IMR-90 (cell line): ENCODE measurements at regions not wholly inside any gene's neighbourhood (a gene's known extent, or its start where the extent isn't known, plus 50 kb on each side); places are given as distances from the start of the nearest gene placed in this dataset.

Experiments
- ATAC-seq: fragments of 200-7000 bp; cut with Tn5 transposase; 2 replicates; pipeline ENCODE4 v1.9.1; 2020; ENCODE audit warnings: low read depth, mild to moderate bottlenecking, moderate library complexity
- BruUV-seq: library from RNA; stranded (reverse); fragments of 400-500 nt; replicated peaks from 2 replicates; lab custom pipeline; 2021; lab: Mats Ljungman, UMichigan
- CTCF ChIA-PET: fragments of 300-600 bp; formaldehyde crosslinking; extraction: SDS; loops from one replicate; lab custom pipeline; 2021; ENCODE audit warnings: antibody characterized with exemption; lab: Yijun Ruan, JAX
- POLR2A ChIA-PET: fragments of 300-600 bp; sonication (Branson Sonifier 250); formaldehyde crosslinking; loops from one replicate; lab custom pipeline; 2022; ENCODE audit warnings: antibody characterized with exemption; ENCODE audit not compliant: unreplicated experiment; lab: Charles Lee
- DNase-seq: peaks from one replicate; pipeline ENCODE4 v3.0.0; 2013
- H2AFZ ChIP-seq: replicated peaks from 2 replicates; pipeline ENCODE3; 2013; ENCODE audit warnings: low read length, mild to moderate bottlenecking; ENCODE audit not compliant: poor library complexity
- H2AK5ac ChIP-seq: 2 replicates; pipeline ENCODE4 v1.6.1; 2013; ENCODE audit warnings: low read depth, low read length, inconsistent platforms
- H2AK9ac ChIP-seq: replicated peaks from 2 replicates; pipeline ENCODE3; 2013; ENCODE audit warnings: mild to moderate bottlenecking, low read depth, low read length, moderate library complexity; ENCODE audit not compliant: poor library complexity
- H2BK120ac ChIP-seq: 2 replicates; pipeline ENCODE4 v1.6.1; 2013; ENCODE audit warnings: low read depth, low read length, inconsistent platforms
- H2BK15ac ChIP-seq: 3 replicates; pipeline ENCODE4 v1.6.1; 2013; ENCODE audit warnings: low read depth, low read length, inconsistent platforms
- H2BK20ac ChIP-seq: 2 replicates; pipeline ENCODE4 v1.6.1; 2013; ENCODE audit warnings: low read depth, mild to moderate bottlenecking, inconsistent platforms, low read length, moderate library complexity
- H2BK5ac ChIP-seq: 2 replicates; pipeline ENCODE4 v1.6.1; 2013; ENCODE audit warnings: mild to moderate bottlenecking, low read depth, low read length, inconsistent platforms; ENCODE audit not compliant: poor library complexity, severe bottlenecking
- H3K14ac ChIP-seq: replicated peaks from 2 replicates; pipeline ENCODE4 v1.6.1; 2013; ENCODE audit warnings: low read depth, low read length, inconsistent platforms
- H3K18ac ChIP-seq: 2 replicates; pipeline ENCODE4 v1.6.1; 2013; ENCODE audit warnings: low read depth, low read length, control low read depth
- H3K23ac ChIP-seq: 2 replicates; pipeline ENCODE4 v1.6.1; 2013; ENCODE audit warnings: low read depth, low read length, inconsistent platforms
- H3K27ac ChIP-seq: 2 replicates; pipeline ENCODE4 v1.5.1; 2013; ENCODE audit warnings: mild to moderate bottlenecking, control low read depth, low read length; ENCODE audit not compliant: insufficient read depth
- H3K27me3 ChIP-seq: 2 replicates; pipeline ENCODE4 v1.6.1; 2013; ENCODE audit warnings: low read length; ENCODE audit not compliant: control insufficient read depth, insufficient read depth
- H3K36me3 ChIP-seq: 2 replicates; pipeline ENCODE4 v1.6.1; 2013; ENCODE audit warnings: low read length, mixed read lengths; ENCODE audit not compliant: control insufficient read depth, insufficient read depth
- H3K4ac ChIP-seq: 2 replicates; pipeline ENCODE4 v1.6.1; 2013; ENCODE audit warnings: low read depth, low read length, inconsistent platforms
- H3K4me1 ChIP-seq: 2 replicates; pipeline ENCODE4 v1.6.1; 2013; ENCODE audit warnings: low read length, mixed read lengths; ENCODE audit not compliant: control insufficient read depth, insufficient read depth
- H3K4me2 ChIP-seq: 2 replicates; pipeline ENCODE4 v1.6.1; 2013; ENCODE audit warnings: low read depth, mild to moderate bottlenecking, control low read depth, low read length, moderate library complexity
- H3K4me3 ChIP-seq: 2 replicates; pipeline ENCODE4 v1.5.1; 2013; ENCODE audit warnings: low read depth, mild to moderate bottlenecking, control low read depth, low read length, moderate library complexity; ENCODE audit not compliant: insufficient read depth
- H3K56ac ChIP-seq: 2 replicates; pipeline ENCODE4 v1.6.1; 2013; ENCODE audit warnings: low read length, inconsistent platforms; ENCODE audit not compliant: insufficient read depth; ENCODE audit errors: extremely low read depth
- H3K79me1 ChIP-seq, 2 experiments: 2 replicates each; pipeline ENCODE4 v1.6.1; 2013; ENCODE audit warnings: low read length in 2 of 2, inconsistent platforms in 1 of 2, low read depth in 1 of 2
- H3K9ac ChIP-seq: 2 replicates; pipeline ENCODE4 v1.6.1; 2013; ENCODE audit warnings: low read depth, low read length, control low read depth
- H3K9me1 ChIP-seq: 2 replicates; pipeline ENCODE4 v1.6.1; 2013; ENCODE audit warnings: low read length, inconsistent platforms; ENCODE audit not compliant: insufficient read depth
- H3K9me3 ChIP-seq: 2 replicates; pipeline ENCODE4 v1.6.1; 2013; ENCODE audit warnings: low read length; ENCODE audit not compliant: control insufficient read depth, insufficient read depth
- H4K20me1 ChIP-seq: 2 replicates; pipeline ENCODE4 v1.6.1; 2013; ENCODE audit warnings: low read length, inconsistent platforms; ENCODE audit not compliant: insufficient read depth
- H4K5ac ChIP-seq: 2 replicates; pipeline ENCODE4 v1.6.1; 2013; ENCODE audit warnings: mild to moderate bottlenecking, low read depth, low read length, control low read depth
- H4K8ac ChIP-seq, 2 experiments: 2 replicates each; pipeline ENCODE4 v1.6.1; 2013; ENCODE audit warnings: low read depth in 2 of 2, low read length in 2 of 2, control low read depth in 1 of 2, inconsistent platforms in 1 of 2
- H4K91ac ChIP-seq: 2 replicates; pipeline ENCODE4 v1.6.1; 2013; ENCODE audit warnings: low read depth, low read length, inconsistent platforms; ENCODE audit not compliant: insufficient read depth
- CEBPB ChIP-seq: IDR thresholded peaks from 2 replicates; pipeline ENCODE4 v1.6.1; 2012; ENCODE audit warnings: low read depth, low read length, improper control_type of control experiment
- FOS ChIP-seq: fragments of 150-350 bp; IDR thresholded peaks from 2 replicates; pipeline ENCODE4 v1.6.1; 2016; ENCODE audit warnings: low read depth, low read length
- MAFK ChIP-seq: IDR thresholded peaks from 2 replicates; pipeline ENCODE4 v1.6.1; 2012; ENCODE audit warnings: low read depth, low read length, improper control_type of control experiment
- MAZ ChIP-seq: IDR thresholded peaks from 2 replicates; pipeline ENCODE4 v1.6.1; 2012; ENCODE audit warnings: low read depth, mild to moderate bottlenecking, low read length, improper control_type of control experiment, moderate library complexity, borderline replicate concordance
- POLR2A ChIP-seq: IDR thresholded peaks from 2 replicates; pipeline ENCODE4 v1.6.1; 2012; ENCODE audit warnings: mild to moderate bottlenecking, low read depth, low read length
- RFX5 ChIP-seq: IDR thresholded peaks from 2 replicates; pipeline ENCODE4 v1.8.0; 2012; ENCODE audit warnings: low read depth, mild to moderate bottlenecking, low read length, moderate library complexity
- WGBS, 2 experiments: methylation state at CpG; one replicate each; pipeline versions ENCODE4 v1.1.5 to v1.1.7; 2013; ENCODE audit warnings: missing lambda C conversion rate in 2 of 2; ENCODE audit not compliant: insufficient read length in 1 of 2; ENCODE audit errors: extremely low coverage in 2 of 2; 5-methylcytosine and 5-hydroxymethylcytosine counted together
- dilution Hi-C: fragments of 300-500 bp; cut with HindIII; formaldehyde crosslinking; loops from one replicate; pipeline ENCODE4 v1.14.3; 2018; ENCODE audit warnings: low sequenced_read_pairs; ENCODE audit not compliant: unreplicated experiment
- in situ Hi-C: fragments of 300-500 bp; cut with MboI; formaldehyde crosslinking; loops from 3 replicates; pipeline ENCODE4 v1.14.3; 2019; ENCODE audit warnings: low sequenced_read_pairs, inconsistent platforms, mixed read lengths
- intact Hi-C: fragments of 100-400 bp; cut with micrococcal nuclease; formaldehyde crosslinking; loops from 2 replicates; pipeline ENCODE4 v1.10.0; 2022

DNA sequence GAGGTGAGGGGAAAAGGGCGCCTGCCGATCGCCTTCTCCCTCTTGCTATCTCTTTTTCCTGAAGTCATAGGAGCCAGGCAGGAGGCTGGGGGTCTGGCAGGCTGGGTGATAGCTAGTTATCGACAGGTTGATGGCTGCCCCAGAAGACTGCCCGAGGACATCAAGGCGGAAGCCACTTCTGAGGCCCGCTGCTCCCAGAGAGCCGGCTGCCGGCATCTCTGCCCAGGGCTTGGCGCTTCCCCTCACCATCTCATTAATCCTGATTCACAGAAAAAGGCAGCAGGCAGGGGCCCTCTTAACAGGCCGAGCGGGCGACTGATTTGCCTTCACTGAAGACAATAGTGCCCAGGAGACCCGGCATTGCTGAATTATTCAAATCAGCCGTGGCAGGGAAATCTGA, 124.2 kb downstream of the MIAT start:
- H3K23ac ChIP-seq = no peak overlapping the region
- peaks cover 5% of the 10 kb centered on the region for H3K36me3 ChIP-seq
- no peak overlapping the region for H3K14ac ChIP-seq
- H3K9me1 ChIP-seq = peaks cover 4% of the 10 kb centered on the region; the same call in 1 of the 2 replicates
- CTCF ChIA-PET = no interaction called here
- no peaks in the 10 kb centered on the region for H3K27me3 ChIP-seq
- H2AK5ac ChIP-seq = no peak overlapping the region
- no peak overlapping the region for H2AFZ ChIP-seq
- H3K18ac ChIP-seq = no peak overlapping the region
- POLR2A ChIA-PET = no interaction called here
- no peak overlapping the region for H3K4ac ChIP-seq
- H3K79me1 ChIP-seq = no peaks in the 10 kb centered on the region
- H2BK5ac ChIP-seq = no peak overlapping the region
- no peak overlapping the region for H2BK15ac ChIP-seq
- no peak overlapping the region for H4K91ac ChIP-seq
- H3K4me3 ChIP-seq = no peak overlapping the region
- no peak overlapping the region for H2AK9ac ChIP-seq
- H3K9me3 ChIP-seq = peaks cover 4% of the 10 kb centered on the region; the same call in 1 of the 2 replicates
- dilution Hi-C loops (no loop called here), intact Hi-C loops (no loop called here), in situ Hi-C loops (no loop called here)
- H4K5ac ChIP-seq = no peak overlapping the region
- no peak for TF ChIP-seq MAFK
- no peak for TF ChIP-seq RFX5
- no peak for TF ChIP-seq CEBPB
- TF ChIP-seq FOS = no peak
- TF ChIP-seq POLR2A = no peak
- no peak for TF ChIP-seq MAZ
- H4K20me1 ChIP-seq = no peaks in the 10 kb centered on the region
- no peaks in the 10 kb centered on the region for H3K4me1 ChIP-seq
- H3K56ac ChIP-seq = no peak overlapping the region
- H2BK120ac ChIP-seq = no peak overlapping the region
- no TSS peak for BruUV-seq
- no peak overlapping the region for H2BK20ac ChIP-seq
- no peak overlapping the region for H4K8ac ChIP-seq
- 73% methylated on average over 6 of the region's 15 CpGs; no CpG with 5 or more reads in 1 of the 2 experiments for WGBS, 2 experiments
- ATAC-seq (no peak), DNase-seq (no peak)
- no peak overlapping the region for H3K27ac ChIP-seq
- H3K9ac ChIP-seq = no peak overlapping the region
- no peak overlapping the region for H3K4me2 ChIP-seq
